Caco-2 (cell line): ENCODE measurements at regions not wholly inside any gene's neighbourhood (a gene's known extent, or its start where the extent isn't known, plus 50 kb on each side); places are given as distances from the start of the nearest gene placed in this dataset.

Experiments used
- BruUV-seq: library from RNA; stranded (reverse); fragments of 400-500 nt; replicated peaks from 2 replicates; lab custom pipeline; 2021; lab: Mats Ljungman, UMichigan
- CTCF ChIA-PET: fragments of 300-600 bp; sonication (Branson Sonifier 250); formaldehyde crosslinking; loops from one replicate; lab custom pipeline; 2022; ENCODE audit warnings: antibody characterized with exemption; lab: Charles Lee
- POLR2A ChIA-PET: fragments of 300-600 bp; sonication (Branson Sonifier 250); formaldehyde crosslinking; loops from one replicate; lab custom pipeline; 2022; ENCODE audit warnings: antibody characterized with exemption; lab: Charles Lee
- DNase-seq, 2 experiments: peaks; one replicate each; pipeline versions ENCODE4 v3.0.0 to v3.0.0-alpha.2; 2020 to 2022
- H3K27me3 ChIP-seq: replicated peaks from 2 replicates; pipeline ENCODE4 v1.6.0; 2011; ENCODE audit warnings: low read length; ENCODE audit not compliant: control insufficient read depth, insufficient read depth
- H3K36me3 ChIP-seq: 2 replicates; pipeline ENCODE4 v1.5.1; 2011; ENCODE audit warnings: low read length; ENCODE audit not compliant: control insufficient read depth, insufficient read depth
- H3K4me1 ChIP-seq: fragments of 250-450 bp; sonication (Bioruptor Pico); 2 replicates; pipeline ENCODE4 v1.5.1; 2020; ENCODE audit warnings: mild to moderate bottlenecking
- H3K4me3 ChIP-seq: 2 replicates; pipeline ENCODE4 v1.5.1; 2011; ENCODE audit warnings: low read depth, mild to moderate bottlenecking, control low read depth, low read length
- H3K9me3 ChIP-seq: fragments of 250-450 bp; sonication (Bioruptor Pico); 2 replicates; pipeline ENCODE4 v1.5.1; 2020; ENCODE audit warnings: mild to moderate bottlenecking, moderate library complexity
- H3K27ac Mint-ChIP-seq: one replicate; pipeline ENCODE4 v1.8.0; 2022; ENCODE audit warnings: mixed read lengths; ENCODE audit not compliant: unreplicated experiment
- H3K27me3 Mint-ChIP-seq: one replicate; pipeline ENCODE4 v1.8.0; 2022; ENCODE audit warnings: mixed read lengths; ENCODE audit not compliant: insufficient read depth, unreplicated experiment
- H3K36me3 Mint-ChIP-seq: one replicate; pipeline ENCODE4 v1.8.0; 2022; ENCODE audit warnings: mild to moderate bottlenecking, mixed read lengths; ENCODE audit not compliant: insufficient read depth, unreplicated experiment
- H3K4me1 Mint-ChIP-seq: one replicate; pipeline ENCODE4 v1.8.0; 2022; ENCODE audit warnings: low read depth, mixed read lengths; ENCODE audit not compliant: unreplicated experiment
- H3K4me3 Mint-ChIP-seq: one replicate; pipeline ENCODE4 v1.8.0; 2022; ENCODE audit warnings: mild to moderate bottlenecking, moderate library complexity, mixed read lengths; ENCODE audit not compliant: unreplicated experiment
- H3K9me3 Mint-ChIP-seq: one replicate; pipeline ENCODE4 v1.8.0; 2022; ENCODE audit warnings: mixed read lengths; ENCODE audit not compliant: unreplicated experiment
- intact Hi-C: fragments of 100-400 bp; cut with micrococcal nuclease; formaldehyde crosslinking; loops from one replicate; pipeline ENCODE4 v1.10.0; 2022; ENCODE audit not compliant: unreplicated experiment
- TF ChIP-seq, protein P1 (sequence below), 2 experiments: fragments of 200-600 bp in 1 of 2; IDR thresholded peaks; 1 replicate in 1 of 2; 2 replicates in 1 of 2; pipeline versions ENCODE4 v1.5.1 to v1.8.0; 2011 to 2022; ENCODE audit warnings: antibody characterized with exemption in 1 of 2, control low read depth in 1 of 2, inconsistent platforms in 1 of 2, low read depth in 1 of 2, low read length in 1 of 2, mild to moderate bottlenecking in 1 of 2, moderate library complexity in 1 of 2; ENCODE audit not compliant: insufficient read depth in 1 of 2, severe bottlenecking in 1 of 2, unreplicated experiment in 1 of 2

DNA sequence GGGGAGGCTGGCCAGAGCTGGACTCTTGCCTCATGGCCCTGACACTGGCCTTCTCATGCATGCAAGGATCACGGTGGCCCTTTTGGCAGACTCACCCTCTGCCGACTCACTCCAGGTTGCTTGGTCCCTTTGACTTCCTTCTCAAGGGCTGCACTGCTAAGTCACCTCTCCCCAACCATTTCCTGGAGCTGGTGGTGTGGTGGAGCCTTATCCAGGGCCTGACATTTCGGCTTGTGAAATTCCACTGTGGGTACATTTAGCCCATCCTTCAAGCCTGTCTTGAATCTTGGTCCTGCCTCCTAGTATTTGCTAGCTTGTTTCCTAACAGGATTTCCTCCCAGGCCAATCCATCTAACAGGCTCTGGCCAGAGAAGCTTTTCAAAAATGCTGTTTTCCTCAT lies 52.6 kb upstream of the JUN start:
- no peaks in the 10 kb centered on the region for H3K36me3 ChIP-seq
- intact Hi-C loops: no loop called here
- H3K4me1 Mint-ChIP-seq: no peaks in the 10 kb centered on the region
- H3K9me3 Mint-ChIP-seq: no peaks in the 10 kb centered on the region
- no peak overlapping the region for H3K27ac Mint-ChIP-seq
- BruUV-seq: no TSS peak
- no peak overlapping the region for H3K4me3 Mint-ChIP-seq
- TF ChIP-seq, protein P1, sequence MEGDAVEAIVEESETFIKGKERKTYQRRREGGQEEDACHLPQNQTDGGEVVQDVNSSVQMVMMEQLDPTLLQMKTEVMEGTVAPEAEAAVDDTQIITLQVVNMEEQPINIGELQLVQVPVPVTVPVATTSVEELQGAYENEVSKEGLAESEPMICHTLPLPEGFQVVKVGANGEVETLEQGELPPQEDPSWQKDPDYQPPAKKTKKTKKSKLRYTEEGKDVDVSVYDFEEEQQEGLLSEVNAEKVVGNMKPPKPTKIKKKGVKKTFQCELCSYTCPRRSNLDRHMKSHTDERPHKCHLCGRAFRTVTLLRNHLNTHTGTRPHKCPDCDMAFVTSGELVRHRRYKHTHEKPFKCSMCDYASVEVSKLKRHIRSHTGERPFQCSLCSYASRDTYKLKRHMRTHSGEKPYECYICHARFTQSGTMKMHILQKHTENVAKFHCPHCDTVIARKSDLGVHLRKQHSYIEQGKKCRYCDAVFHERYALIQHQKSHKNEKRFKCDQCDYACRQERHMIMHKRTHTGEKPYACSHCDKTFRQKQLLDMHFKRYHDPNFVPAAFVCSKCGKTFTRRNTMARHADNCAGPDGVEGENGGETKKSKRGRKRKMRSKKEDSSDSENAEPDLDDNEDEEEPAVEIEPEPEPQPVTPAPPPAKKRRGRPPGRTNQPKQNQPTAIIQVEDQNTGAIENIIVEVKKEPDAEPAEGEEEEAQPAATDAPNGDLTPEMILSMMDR (IDR thresholded peaks at IDR 0.05; ENCODE audit: insufficient read depth in 1 of 2, low read depth in 1 of 2, low read length in 1 of 2, severe bottlenecking in 1 of 2, unreplicated experiment in 1 of 2): no peak
- ChIA-PET CTCF (no interaction called here), POLR2A (no interaction called here)
- H3K36me3 Mint-ChIP-seq: no peaks in the 10 kb centered on the region
- DNase-seq: no peak
- H3K9me3 ChIP-seq: no peaks in the 10 kb centered on the region
- peaks cover 12% of the 10 kb centered on the region for H3K4me1 ChIP-seq
- H3K27me3 Mint-ChIP-seq: no peaks in the 10 kb centered on the region
- no peaks in the 10 kb centered on the region for H3K27me3 ChIP-seq
- H3K4me3 ChIP-seq: no peak overlapping the region

DNA sequence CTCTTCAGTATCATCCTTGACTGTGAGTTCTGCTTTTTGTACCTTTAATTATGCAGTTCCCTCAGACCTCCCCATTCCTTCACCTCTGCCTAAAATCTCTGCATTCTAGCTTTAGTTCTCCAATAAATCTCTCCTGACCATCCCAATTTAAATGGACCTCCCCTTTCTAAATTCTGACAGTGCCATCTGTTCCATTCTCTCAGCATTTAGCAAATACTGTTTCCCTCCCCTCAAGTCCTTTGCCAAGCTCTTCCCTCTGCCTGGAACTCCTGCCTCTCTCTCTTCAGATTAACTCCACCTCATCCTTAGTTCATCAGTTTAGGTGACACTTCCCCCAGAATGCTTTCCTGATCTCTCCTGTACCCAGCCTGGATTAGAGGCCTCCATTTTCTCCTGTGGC lies 54.0 kb upstream of the JUN start:
- Mint-ChIP-seq H3K9me3 (no peaks in the 10 kb centered on the region), H3K36me3 (no peaks in the 10 kb centered on the region), H3K27me3 (no peaks in the 10 kb centered on the region), H3K4me1 (peaks cover 8% of the 10 kb centered on the region), H3K4me3 (no peak overlapping the region), H3K27ac (no peak overlapping the region)
- ChIA-PET POLR2A (no interaction called here), CTCF (no interaction called here)
- intact Hi-C loops: no loop called here
- DNase-seq: no peak
- TF ChIP-seq, protein P1 (IDR thresholded peaks at IDR 0.05; ENCODE audit: insufficient read depth in 1 of 2, low read depth in 1 of 2, low read length in 1 of 2, severe bottlenecking in 1 of 2, unreplicated experiment in 1 of 2): no peak
- Histone ChIP-seq H3K4me1 (peaks cover 16% of the 10 kb centered on the region), H3K4me3 (no peak overlapping the region), H3K36me3 (no peaks in the 10 kb centered on the region), H3K27me3 (no peaks in the 10 kb centered on the region), H3K9me3 (no peaks in the 10 kb centered on the region)
- no TSS peak for BruUV-seq

DNA sequence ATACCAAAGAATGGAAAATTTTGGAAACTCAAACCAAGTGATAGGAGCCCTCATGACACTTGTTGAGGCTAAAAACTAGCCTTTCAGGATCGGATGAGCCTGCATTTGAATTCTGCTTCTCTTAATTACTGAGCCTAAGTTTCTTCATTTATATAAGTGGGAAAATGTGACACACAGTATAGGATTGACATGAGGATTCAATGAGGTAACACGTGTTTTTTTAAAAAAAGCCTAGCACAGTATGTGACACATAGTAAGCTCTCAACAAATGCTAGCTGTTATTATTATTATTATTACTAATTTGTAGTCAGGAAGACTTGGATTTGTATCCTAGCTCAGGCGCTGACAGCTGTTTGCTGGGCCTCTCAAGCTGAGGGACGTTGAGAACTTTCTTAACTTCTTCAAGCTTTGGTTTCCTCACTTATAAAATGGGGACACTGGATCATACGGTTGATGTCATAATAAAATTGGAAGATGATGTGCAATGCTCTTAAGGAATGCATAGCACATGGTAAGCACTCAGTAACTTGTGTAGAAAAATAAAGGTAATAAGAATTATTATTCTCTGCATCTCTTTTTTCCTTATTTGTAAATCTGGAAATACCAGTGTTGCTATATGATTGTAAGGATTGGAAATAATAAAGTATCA lies 55.4 kb upstream of the JUN start:
- Histone ChIP-seq H3K4me1 (peaks cover 16% of the 10 kb centered on the region), H3K36me3 (no peaks in the 10 kb centered on the region), H3K9me3 (no peaks in the 10 kb centered on the region), H3K27me3 (no peaks in the 10 kb centered on the region), H3K4me3 (no peak overlapping the region)
- H3K27me3 Mint-ChIP-seq: no peaks in the 10 kb centered on the region
- BruUV-seq: no TSS peak
- H3K9me3 Mint-ChIP-seq: no peaks in the 10 kb centered on the region
- no peak for DNase-seq
- intact Hi-C loops: no loop called here
- H3K36me3 Mint-ChIP-seq: no peaks in the 10 kb centered on the region
- CTCF ChIA-PET: no interaction called here
- H3K4me1 Mint-ChIP-seq: peaks cover 8% of the 10 kb centered on the region
- no peak overlapping the region for H3K27ac Mint-ChIP-seq
- H3K4me3 Mint-ChIP-seq: no peak overlapping the region
- POLR2A ChIA-PET: interaction anchor here (1.2 kb wide), 1 partner anchor 213 kb away, joined by 3 read pairs; no protein-coding TSS in a partner anchor
- TF ChIP-seq, protein P1 (IDR thresholded peaks at IDR 0.05; ENCODE audit: insufficient read depth in 1 of 2, low read depth in 1 of 2, low read length in 1 of 2, severe bottlenecking in 1 of 2, unreplicated experiment in 1 of 2): no peak
